ENCODE measurements at regions not wholly inside any gene's neighbourhood (a gene's known extent, or its start where the extent isn't known, plus 50 kb on each side); places are given as distances from the start of the nearest gene placed in this dataset.

DNA sequence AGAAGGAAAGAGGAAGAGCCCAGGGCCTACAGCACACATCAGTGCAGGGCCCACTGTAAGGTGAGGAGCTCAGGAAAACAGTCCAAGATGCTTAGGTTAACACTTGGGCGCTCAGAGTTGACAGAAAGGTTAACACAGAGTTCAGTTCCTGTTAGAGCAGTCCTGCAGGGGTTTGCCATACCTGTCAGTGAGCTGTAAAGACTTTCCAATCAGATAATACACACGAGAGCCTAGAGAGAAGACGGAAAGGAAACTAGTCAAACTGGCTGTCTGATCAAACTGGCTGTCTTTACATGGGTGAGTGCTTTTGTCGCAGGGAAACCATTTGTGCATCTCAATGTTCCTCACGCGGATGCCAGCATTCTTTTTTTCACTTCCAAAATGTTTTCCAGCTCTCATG, 61.4 kb upstream of the ARHGEF26 start:
- TF ChIP-seq, protein P1, sequence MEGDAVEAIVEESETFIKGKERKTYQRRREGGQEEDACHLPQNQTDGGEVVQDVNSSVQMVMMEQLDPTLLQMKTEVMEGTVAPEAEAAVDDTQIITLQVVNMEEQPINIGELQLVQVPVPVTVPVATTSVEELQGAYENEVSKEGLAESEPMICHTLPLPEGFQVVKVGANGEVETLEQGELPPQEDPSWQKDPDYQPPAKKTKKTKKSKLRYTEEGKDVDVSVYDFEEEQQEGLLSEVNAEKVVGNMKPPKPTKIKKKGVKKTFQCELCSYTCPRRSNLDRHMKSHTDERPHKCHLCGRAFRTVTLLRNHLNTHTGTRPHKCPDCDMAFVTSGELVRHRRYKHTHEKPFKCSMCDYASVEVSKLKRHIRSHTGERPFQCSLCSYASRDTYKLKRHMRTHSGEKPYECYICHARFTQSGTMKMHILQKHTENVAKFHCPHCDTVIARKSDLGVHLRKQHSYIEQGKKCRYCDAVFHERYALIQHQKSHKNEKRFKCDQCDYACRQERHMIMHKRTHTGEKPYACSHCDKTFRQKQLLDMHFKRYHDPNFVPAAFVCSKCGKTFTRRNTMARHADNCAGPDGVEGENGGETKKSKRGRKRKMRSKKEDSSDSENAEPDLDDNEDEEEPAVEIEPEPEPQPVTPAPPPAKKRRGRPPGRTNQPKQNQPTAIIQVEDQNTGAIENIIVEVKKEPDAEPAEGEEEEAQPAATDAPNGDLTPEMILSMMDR (optimal IDR thresholded peaks at IDR 0.05 in 1 of 3, IDR thresholded peaks at IDR 0.05 in 1 of 3, conservative IDR thresholded peaks at IDR 0.05 in 1 of 3; ENCODE audit: extremely low read depth in 1 of 3, insufficient read depth in 2 of 3, low read length in 3 of 3), result no peak
- TF ChIP-seq EZH2 (IDR thresholded peaks at IDR 0.05; ENCODE audit: low read length), result no peak
